IPS-NIHi7 (cell line): ENCODE measurements at regions not wholly inside any gene's neighbourhood (a gene's known extent, or its start where the extent isn't known, plus 50 kb on each side); places are given as distances from the start of the nearest gene placed in this dataset.
A peak's percentile ranks its signal among the peaks of the same experiment; 100 is the strongest.

Experiments
- DNase-seq: peaks from one replicate; pipeline ENCODE4 v3.0.0; 2012; ENCODE audit warnings: mixed read lengths; ENCODE audit errors: extremely low spot score

DNA sequence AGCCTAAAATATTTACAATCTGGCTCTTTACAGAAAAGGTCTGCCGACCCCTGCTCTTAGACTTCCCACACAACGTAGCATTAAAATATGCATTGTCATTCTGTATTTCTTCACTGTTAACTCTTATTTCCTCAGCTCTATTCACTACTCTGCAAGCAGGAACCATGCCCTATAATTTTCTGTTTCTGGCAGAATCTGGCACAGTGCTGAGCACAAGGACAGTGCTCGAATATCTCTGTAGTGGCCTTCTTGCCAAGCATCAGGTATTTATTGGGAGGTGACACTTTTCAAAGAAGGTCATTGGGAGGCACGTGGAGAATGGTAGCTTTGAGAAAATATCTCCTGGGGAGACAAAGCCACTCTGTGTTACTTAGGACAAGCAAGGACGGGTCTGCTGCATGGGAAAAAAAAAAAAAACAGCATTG is 77.9 kb downstream of the PSMG1 start:
- no peak for DNase-seq

GRCh38 chr21:39104911-39105310 is 78.3 kb downstream of the PSMG1 start:
- no peak for DNase-seq

- no peak for DNase-seq
These were observed 79.6 kb downstream of the PSMG1 start for GRCh38 chr21:39103689-39104088.

- DNase-seq = no peak
These were observed 83.4 kb downstream of the PSMG1 start for GRCh38 chr21:39099859-39100258.

- DNase-seq = no peak
These were observed 84.5 kb downstream of the PSMG1 start for GRCh38 chr21:39098696-39099200.

DNA sequence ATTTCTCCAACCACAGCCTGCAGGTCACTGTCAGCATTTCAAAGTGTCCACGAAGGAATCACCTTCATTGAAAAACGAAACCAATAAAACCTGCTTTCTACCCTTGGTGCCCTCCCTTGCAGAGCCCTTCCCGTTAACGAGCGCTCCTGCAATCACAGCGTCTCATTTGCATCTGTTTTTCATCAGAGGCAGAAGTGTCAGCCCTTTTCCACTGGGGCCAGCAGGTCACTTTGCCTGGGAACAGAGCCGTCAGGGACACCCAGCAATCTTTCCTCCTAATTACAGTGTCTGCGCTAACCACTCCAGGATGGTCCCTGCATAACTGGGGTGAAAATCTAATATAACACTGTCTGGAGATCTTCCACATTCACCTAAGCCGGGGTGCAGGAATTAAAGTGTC is 85.3 kb downstream of the PSMG1 start:
- DNase-seq = no peak

DNA sequence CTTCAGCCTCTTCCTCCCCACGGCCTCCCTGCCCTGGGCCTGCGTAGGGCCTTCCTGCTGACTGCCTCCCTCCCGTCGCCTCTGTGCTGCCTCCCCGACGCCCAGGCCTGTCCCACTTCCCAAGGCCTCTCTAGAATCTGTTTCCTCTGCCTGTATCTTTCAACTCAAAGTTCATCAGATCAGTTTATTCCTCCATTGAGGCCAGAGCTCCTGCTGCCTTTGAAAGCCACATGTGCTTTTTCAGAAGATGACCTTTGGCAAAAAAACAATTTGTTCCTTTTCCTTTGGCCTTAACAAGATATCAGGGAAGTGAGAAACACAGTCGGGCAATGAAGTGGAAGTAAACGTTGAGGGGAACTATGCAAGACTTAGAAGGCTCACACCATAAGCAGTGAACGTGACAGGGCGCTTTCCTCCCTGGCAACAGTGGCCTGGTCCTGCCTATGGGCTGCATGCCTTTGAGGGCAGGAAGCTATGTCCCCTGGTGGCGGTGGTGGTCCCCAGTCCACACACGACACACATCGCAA is 85.9 kb downstream of the PSMG1 start:
- no peak for DNase-seq

DNA sequence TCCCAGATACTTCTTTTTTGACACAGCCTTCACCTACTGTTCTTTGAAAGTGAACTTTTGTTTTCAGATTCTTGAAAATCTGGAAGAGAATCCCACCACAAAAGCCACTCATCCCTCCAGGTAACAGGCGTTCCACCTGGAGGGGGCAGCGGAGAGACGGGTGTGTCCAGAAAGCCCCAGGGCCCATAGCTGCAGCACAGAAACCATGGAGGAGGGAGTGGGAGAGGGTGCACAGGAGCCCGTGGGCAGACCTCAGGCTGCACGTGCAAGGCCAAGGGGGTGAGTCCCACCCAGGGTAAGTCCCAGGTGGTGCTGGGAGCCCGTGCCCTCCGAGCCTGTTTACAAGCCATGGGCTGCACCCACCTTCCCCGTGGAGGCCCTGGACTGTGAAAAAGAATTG is 86.5 kb downstream of the PSMG1 start:
- peak; percentile 78 for DNase-seq

- no peak for DNase-seq
These were observed 87.6 kb downstream of the PSMG1 start for GRCh38 chr21:39095681-39096080.

GRCh38 chr21:39094847-39095579 is 88.2 kb downstream of the PSMG1 start:
- no peak for DNase-seq

DNA sequence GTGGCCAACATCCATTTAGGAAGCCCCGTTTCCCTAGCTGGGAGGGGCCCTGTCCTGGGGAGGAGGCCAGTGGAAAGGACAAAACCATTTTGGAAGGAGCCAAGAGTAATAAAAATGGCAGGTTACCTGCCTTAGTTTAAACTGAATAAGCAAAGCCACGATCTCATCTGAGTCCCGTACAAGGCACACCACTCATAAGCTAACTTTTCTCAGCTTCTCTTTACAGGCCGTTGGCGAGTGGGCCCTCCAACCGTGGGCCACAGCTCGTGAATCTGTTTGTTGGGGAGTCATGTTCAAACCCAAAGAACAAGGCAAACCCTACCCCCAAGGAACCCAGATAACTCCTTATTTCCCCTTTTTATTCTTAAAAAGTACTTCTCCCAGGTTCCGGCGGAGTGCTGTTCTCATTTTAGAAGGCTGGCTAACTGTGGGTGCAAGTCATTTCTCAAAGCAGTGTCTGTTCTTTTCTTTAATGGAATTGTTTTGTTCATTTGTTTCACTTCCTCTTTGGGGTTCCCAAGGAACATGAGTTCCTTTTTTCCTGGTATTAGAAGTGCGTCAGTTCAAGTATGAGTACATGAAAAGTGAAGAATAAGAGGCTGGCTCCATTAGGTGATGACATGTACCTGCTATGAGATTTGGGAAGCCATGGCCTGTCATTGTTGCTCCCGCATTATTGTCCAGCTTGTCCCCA is 89.0 kb downstream of the PSMG1 start:
- DNase-seq = no peak

GRCh38 chr21:39093526-39093925 is 89.7 kb downstream of the PSMG1 start:
- DNase-seq = no peak

DNA sequence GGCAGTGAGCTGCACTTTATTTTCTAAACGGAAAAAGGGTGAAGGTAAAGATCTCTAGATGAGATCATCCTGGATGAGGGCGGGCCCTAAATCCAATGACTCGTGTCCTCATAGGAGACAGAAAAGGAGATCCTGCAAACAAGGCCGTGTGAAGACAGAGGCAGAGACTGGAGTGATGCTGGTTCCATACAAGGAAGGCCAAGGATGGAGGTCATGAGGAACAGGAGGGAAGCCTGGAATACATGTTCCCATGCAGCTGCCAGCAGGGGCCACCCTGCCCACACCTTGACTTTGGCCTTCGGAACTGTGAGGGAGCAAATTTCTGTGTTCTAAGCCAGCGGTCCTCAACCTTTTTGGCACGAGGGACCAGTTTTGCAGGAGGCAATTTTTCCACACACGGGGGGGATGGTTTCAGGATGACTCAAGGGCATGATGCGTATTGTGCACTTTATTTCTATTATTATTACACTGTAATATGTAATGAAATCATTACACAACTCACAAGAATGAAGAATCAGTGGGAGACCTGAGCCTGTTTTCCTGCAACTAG is 94.3 kb downstream of the PSMG1 start:
- no peak for DNase-seq

DNA sequence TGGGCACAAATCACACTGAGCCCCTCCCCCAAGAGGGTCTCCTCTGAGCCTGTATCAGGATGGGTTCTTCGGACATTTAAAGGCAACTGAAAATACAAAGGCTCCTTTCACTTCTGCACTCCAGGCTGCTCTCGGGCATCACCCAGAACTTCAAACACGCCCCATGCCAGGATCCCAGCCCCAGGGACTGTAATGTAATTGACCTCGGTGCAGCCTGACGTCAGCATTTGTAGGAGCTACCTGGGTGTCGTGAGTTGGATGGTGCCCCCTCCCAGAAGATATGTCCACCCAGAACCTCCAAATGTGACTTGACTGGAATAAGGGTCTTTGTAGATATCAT is 95.2 kb downstream of the PSMG1 start:
- no peak for DNase-seq

DNA sequence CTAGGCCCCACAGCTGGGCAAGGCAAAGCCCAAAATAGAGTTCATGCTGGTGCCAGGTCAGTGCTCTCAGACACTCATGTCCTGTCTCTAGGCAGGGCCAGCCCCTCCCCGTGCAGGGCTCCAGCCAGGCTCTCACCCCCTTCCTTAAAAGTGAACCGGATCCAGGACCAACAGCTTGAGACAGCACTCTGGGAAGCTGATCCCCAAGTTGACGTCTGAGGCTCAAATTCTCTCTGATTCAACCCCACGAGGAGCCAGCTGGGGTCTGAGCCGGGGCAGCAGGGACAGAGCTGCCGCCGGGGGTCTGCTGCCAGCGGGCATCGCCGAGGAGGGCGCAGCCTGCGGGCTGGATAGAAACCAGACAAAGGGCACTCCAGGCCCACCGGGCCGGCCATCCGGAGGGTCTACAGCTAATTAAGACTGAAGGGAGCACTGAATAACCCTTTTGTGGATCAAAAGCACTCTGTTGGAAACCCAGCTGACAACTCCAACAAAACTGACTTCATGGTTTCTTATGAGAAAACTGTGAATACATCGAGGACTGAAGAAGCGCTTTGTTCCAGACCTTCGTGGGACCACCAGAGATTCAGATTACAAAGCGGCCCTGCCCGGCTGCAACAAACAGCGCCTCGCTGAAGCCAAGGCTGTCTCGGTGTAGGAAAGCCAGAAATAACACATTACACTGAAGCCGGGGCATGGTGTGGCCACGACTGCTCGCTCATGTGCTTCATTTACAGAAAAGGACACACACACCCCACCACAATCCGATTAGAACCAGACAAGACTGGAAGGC is 95.8 kb downstream of the PSMG1 start:
- no peak for DNase-seq

DNA sequence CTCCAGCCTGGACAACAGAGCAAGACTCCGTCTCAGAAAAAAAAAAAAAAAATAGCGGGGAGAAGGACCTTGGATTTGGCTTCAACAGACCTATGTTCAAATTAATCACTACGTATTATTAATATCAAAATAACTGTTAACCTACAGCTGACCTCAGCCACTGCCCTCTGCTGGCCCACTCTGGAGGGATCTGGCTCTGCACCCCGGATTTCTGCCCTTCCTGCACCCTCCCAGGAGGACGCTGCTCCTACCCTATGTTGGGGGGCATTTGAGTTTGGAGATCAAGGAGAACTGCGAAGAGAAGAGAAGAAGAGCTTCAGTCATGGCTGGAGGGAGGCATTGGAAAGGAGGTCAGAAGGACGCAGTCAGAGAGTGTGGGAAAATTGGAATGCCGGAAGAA is 96.7 kb downstream of the PSMG1 start:
- DNase-seq = no peak

- no peak for DNase-seq
These were observed 97.3 kb downstream of the PSMG1 start for GRCh38 chr21:39085843-39086405.

DNA sequence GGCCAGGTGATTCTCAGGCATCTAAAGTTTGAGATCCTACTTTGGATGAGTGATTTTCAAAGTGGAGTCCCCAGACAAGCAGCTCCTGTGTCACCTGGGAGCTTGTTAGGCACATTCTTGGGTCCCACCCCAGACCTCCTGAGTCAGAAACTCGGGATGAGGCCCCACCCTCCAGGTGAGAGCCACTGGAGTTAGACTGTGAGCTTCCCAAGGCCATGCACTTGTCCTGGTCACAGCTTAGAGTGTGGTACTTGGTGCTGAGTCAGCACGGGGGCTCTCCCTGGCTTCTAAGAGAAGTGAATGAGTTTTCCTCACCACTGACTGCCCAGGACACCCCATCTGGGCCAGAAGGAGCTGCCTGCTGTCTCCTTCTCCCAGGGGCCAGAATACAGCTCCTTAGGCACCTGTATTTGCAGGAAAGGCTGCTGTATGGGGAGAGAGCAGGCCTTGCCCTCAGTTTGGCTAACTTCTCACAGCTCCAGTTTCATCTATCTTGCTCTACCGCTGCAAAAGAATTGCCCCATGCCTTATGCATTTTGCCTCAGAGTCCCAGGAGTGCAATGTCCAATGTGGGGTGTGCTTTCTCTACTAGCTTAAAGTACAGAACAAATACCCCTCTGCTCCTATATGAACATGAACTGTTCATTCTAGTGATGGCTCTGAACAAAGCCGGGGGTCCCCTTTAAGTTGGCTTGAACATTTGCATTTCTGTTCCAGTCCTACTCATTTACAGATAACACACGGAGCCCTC is 98.1 kb downstream of the PSMG1 start:
- no peak for DNase-seq

- DNase-seq = no peak
These were observed 99.2 kb downstream of the PSMG1 start for GRCh38 chr21:39084073-39084472.

GRCh38 chr21:39083377-39084008 is 99.8 kb downstream of the PSMG1 start:
- DNase-seq = no peak
